Neutrophil (primary cell): ENCODE measurements at regions not wholly inside any gene's neighbourhood (a gene's known extent, or its start where the extent isn't known, plus 50 kb on each side); places are given as distances from the start of the nearest gene placed in this dataset.

Source experiments
- H3K27ac ChIP-seq: fragments of 200-600 bp; sonication (generic); 2 replicates; pipeline ENCODE4 v1.5.1; 2016; ENCODE audit warnings: mild to moderate bottlenecking, moderate library complexity
- H3K27me3 ChIP-seq: fragments of 200-600 bp; sonication (generic); 2 replicates; pipeline ENCODE4 v1.6.0; 2016; ENCODE audit warnings: mild to moderate bottlenecking
- H3K36me3 ChIP-seq: fragments of 200-600 bp; sonication (generic); 2 replicates; pipeline ENCODE4 v1.5.1; 2017
- H3K4me1 ChIP-seq, 2 experiments: fragments of 200-600 bp in 1 of 2; sonication (generic) in 1 of 2; 1 replicate in 1 of 2; 2 replicates in 1 of 2; pipeline versions ENCODE4 v1.5.1 to v1.6.1; 2013 to 2016; ENCODE audit warnings: low read depth in 1 of 2, low read length in 1 of 2, mild to moderate bottlenecking in 1 of 2, moderate library complexity in 1 of 2; ENCODE audit not compliant: control insufficient read depth in 1 of 2, insufficient read depth in 1 of 2
- H3K4me3 ChIP-seq, 2 experiments: fragments of 200-600 bp in 1 of 2; sonication (generic) in 1 of 2; 1 replicate in 1 of 2; 2 replicates in 1 of 2; pipeline ENCODE4 v1.5.1; 2013 to 2016; ENCODE audit warnings: low read depth in 1 of 2, low read length in 1 of 2, mild to moderate bottlenecking in 1 of 2, moderate library complexity in 1 of 2
- H3K9me3 ChIP-seq: fragments of 200-600 bp; sonication (generic); 2 replicates; pipeline ENCODE4 v1.5.1; 2016
- TF ChIP-seq, protein P1 (sequence below): fragments of 200-600 bp; sonication (generic); IDR thresholded peaks from 2 replicates; pipeline ENCODE4 v1.5.1; 2016; ENCODE audit warnings: antibody characterized with exemption

DNA sequence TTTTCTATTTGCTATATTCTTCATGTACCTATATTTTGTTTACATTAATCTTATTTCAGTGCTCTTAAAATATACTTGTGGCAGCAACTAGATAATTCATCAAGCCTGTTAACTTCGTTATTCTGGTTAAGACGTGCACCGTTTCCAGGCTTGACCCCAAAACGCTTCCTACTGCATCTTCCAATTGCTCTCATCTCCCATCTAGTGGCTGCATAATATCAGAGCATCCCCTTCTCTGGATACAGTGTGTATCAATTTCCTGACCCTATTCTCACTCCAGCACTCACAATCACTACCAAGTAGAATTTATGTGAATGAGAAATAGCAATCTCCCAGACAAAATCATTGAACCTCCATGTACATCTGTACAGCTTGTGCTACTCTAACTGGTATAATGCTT lies 1280.3 kb upstream of the B3GALT2 start:
- Histone ChIP-seq H3K27me3 (no peaks in the 10 kb centered on the region), H3K4me1 (no peaks in the 10 kb centered on the region), H3K9me3 (no peaks in the 10 kb centered on the region), H3K36me3 (no peaks in the 10 kb centered on the region), H3K27ac (no peak overlapping the region), H3K4me3 (no peak overlapping the region)
- TF ChIP-seq, protein P1, sequence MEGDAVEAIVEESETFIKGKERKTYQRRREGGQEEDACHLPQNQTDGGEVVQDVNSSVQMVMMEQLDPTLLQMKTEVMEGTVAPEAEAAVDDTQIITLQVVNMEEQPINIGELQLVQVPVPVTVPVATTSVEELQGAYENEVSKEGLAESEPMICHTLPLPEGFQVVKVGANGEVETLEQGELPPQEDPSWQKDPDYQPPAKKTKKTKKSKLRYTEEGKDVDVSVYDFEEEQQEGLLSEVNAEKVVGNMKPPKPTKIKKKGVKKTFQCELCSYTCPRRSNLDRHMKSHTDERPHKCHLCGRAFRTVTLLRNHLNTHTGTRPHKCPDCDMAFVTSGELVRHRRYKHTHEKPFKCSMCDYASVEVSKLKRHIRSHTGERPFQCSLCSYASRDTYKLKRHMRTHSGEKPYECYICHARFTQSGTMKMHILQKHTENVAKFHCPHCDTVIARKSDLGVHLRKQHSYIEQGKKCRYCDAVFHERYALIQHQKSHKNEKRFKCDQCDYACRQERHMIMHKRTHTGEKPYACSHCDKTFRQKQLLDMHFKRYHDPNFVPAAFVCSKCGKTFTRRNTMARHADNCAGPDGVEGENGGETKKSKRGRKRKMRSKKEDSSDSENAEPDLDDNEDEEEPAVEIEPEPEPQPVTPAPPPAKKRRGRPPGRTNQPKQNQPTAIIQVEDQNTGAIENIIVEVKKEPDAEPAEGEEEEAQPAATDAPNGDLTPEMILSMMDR: no peak

DNA sequence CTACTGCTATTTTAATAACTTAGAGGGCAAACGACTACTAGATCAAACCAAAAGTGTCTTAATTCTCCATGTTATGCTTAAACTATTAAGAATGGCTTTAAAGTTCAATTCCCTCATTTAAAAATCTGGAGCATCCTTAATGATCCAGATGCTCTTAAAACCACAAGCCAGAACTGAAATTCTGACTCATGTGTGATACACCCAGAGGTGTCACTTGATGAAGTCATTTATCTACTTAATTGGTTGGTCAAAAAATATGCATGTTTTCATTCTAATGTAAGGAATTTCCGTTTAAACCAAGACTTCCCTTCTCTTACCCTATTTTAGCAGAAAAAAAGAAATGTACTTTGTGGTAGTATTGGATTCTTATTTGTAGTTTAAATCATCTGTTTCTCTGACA lies 1261.2 kb upstream of the B3GALT2 start:
- TF ChIP-seq, protein P1: no peak
- Histone ChIP-seq H3K27ac (no peak overlapping the region), H3K4me3 (no peak overlapping the region), H3K9me3 (no peaks in the 10 kb centered on the region), H3K4me1 (no peaks in the 10 kb centered on the region), H3K36me3 (no peaks in the 10 kb centered on the region), H3K27me3 (no peaks in the 10 kb centered on the region)

DNA sequence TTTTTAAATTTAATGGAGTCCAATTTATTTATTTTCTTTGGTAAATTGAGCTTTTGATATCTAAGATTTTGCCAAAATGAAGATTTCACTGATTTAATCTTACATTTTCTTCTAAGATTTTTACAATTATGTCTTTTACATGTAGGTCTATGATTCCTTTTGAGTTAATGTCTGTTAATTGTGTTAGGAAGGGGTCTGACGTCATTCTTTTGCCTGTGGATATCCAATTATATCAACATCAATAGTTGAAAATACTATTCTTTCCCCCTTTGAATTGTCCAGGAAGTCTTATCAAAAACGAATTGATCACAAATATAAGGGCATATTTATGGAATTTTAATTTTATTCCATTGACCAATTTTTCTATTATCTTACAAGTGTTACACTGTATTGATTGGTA lies 1258.8 kb upstream of the B3GALT2 start:
- Histone ChIP-seq H3K27me3 (no peaks in the 10 kb centered on the region), H3K4me1 (no peaks in the 10 kb centered on the region), H3K9me3 (no peaks in the 10 kb centered on the region), H3K4me3 (no peak overlapping the region), H3K27ac (no peak overlapping the region), H3K36me3 (no peaks in the 10 kb centered on the region)
- TF ChIP-seq, protein P1: no peak

DNA sequence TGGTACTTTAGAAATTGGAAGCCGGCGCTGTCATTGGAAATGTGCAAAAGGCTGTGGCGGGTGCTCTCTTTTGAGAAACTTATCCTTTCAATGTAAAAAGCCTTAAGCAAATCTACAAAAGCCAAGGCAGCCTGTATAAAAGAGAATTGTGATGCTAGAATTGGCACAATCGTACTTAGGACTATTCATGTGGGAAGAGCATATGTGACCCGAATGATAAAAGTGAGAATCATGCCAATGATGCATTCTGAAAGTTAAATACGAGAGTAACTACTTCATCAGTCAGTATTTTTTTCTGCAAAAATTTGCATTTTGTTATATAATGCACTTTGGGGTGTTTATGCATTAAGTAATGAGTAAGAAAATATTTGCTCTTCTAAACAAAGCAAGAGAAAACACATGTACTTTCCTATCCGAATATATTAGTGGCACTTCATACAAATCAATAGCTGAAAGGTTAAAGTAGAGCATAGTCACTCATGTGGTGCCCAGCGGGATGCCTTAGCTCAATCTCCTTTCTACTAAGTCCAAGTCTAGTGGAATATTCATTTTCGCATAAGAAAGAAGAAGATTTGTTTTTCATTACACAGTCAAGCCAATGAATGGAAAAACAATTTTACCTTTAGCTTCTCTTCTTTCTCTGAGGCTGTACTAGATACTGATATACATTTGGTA lies 1256.6 kb upstream of the B3GALT2 start:
- Histone ChIP-seq H3K36me3 (no peaks in the 10 kb centered on the region), H3K27me3 (no peaks in the 10 kb centered on the region), H3K27ac (no peak overlapping the region), H3K4me1 (no peaks in the 10 kb centered on the region), H3K4me3 (no peak overlapping the region), H3K9me3 (no peaks in the 10 kb centered on the region)
- TF ChIP-seq, protein P1: no peak

DNA sequence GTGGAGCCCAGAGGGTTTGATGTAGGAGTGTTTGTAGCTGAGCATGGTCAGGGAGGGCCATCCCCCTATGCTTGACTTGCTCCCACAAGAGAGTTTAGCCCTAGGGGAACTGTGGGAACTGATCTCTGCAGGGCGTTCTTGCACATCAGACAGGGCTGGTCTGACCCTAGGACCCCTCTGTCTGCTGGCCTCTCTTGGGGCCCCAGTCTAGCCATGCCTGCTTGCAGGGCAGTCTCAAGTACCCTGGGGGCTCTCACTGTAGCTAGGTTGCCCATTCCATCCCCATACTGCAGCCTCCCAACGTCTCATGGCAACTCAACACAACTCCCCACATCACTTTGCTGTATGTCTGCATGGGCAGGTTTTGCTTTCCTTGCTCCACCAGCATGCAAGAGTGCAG lies 1250.7 kb upstream of the B3GALT2 start:
- Histone ChIP-seq H3K9me3 (no peaks in the 10 kb centered on the region), H3K27me3 (no peaks in the 10 kb centered on the region), H3K36me3 (no peaks in the 10 kb centered on the region), H3K27ac (no peak overlapping the region), H3K4me1 (no peaks in the 10 kb centered on the region), H3K4me3 (no peak overlapping the region)
- TF ChIP-seq, protein P1: no peak
